GM10248 (cell line): ENCODE measurements at regions not wholly inside any gene's neighbourhood (a gene's known extent, or its start where the extent isn't known, plus 50 kb on each side); places are given as distances from the start of the nearest gene placed in this dataset.

Source experiments
- CTCF ChIA-PET: fragments of 300-600 bp; sonication (Branson Sonifier 250); formaldehyde crosslinking; extraction: SDS; loops from one replicate; lab custom pipeline; 2021; ENCODE audit warnings: antibody characterized with exemption; lab: Yijun Ruan, JAX
- POLR2A ChIA-PET: fragments of 350-650 bp; sonication (Branson Sonifier 250); formaldehyde crosslinking; extraction: SDS; loops from one replicate; lab custom pipeline; 2020; ENCODE audit warnings: antibody characterized with exemption; lab: Yijun Ruan, JAX
- DNase-seq: peaks from one replicate; pipeline ENCODE4 v3.0.0; 2012; ENCODE audit errors: extremely low spot score
- TF ChIP-seq, protein P1 (sequence below): IDR thresholded peaks from 2 replicates; pipeline ENCODE4 v1.5.1; 2012; ENCODE audit warnings: mild to moderate bottlenecking, low read depth; ENCODE audit errors: extremely low read depth, missing control alignments, control extremely low read depth

DNA sequence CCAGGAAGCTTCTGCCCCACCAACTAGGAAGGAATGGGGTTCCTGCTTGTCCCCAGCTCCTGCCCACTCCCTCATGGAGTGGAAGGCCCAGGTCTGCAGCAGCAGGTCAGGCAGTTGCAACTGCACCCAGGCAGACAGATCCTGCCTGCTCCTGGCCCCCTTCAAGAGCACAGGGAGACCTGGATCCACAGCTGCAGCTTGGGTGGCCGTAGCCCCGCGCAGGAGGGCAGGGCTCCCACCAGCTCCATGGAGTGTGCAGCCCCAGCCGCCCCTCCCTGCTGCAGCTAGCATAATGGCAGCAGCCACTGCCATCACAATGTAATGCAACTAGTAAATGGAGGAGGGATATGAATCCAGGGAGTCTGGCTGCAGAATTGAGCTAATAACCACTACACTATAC lies 187.5 kb upstream of the PLET1 start:
- CTCF ChIA-PET, result no interaction called here
- POLR2A ChIA-PET, result no interaction called here
- no peak for DNase-seq
- TF ChIP-seq, protein P1, sequence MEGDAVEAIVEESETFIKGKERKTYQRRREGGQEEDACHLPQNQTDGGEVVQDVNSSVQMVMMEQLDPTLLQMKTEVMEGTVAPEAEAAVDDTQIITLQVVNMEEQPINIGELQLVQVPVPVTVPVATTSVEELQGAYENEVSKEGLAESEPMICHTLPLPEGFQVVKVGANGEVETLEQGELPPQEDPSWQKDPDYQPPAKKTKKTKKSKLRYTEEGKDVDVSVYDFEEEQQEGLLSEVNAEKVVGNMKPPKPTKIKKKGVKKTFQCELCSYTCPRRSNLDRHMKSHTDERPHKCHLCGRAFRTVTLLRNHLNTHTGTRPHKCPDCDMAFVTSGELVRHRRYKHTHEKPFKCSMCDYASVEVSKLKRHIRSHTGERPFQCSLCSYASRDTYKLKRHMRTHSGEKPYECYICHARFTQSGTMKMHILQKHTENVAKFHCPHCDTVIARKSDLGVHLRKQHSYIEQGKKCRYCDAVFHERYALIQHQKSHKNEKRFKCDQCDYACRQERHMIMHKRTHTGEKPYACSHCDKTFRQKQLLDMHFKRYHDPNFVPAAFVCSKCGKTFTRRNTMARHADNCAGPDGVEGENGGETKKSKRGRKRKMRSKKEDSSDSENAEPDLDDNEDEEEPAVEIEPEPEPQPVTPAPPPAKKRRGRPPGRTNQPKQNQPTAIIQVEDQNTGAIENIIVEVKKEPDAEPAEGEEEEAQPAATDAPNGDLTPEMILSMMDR, result no peak

DNA sequence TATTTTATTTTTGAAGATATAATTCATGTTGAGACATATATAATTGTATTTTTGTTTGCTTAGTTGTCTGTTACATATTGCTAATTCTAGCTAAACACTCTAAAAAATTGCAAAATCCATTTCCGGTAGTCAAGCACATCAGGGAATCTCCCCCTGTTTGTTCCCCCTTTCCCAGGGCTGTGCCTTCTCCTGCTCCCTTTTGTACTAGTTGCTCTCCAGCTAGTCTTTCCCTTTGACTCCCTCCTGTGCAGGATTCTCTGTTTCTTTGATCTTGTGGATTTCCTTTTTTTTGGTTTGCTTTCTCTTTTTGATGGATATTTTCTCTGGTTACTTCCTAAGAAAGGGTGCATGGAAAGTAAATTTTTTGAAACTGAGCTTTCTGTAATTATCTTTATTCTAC lies 188.1 kb upstream of the PLET1 start:
- CTCF ChIA-PET, result no interaction called here

DNA sequence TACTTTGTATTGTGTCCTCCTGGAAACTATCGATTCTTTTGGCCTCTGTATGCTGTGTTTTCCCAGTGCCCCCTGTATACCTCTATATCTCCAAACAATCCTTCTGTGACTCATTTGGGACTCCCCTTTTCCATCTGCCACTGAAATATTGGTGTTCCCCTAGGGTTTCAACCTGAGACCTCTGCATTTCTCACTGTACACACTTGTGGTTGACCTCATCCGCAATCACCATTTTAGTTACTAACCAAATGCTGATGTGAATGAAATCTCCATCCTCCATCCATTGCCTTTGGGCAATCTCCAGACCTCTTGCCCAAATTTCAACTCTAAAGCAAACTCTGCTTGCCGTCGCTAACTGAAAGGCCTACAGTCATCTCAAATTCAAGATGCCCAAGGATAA lies 190.6 kb upstream of the PLET1 start:
- DNase-seq, result no peak
- ChIA-PET POLR2A (no interaction called here), CTCF (no interaction called here)
- TF ChIP-seq, protein P1, result no peak

More for the DNA sequence above, 188.1 kb upstream of the PLET1 start:
- DNase-seq, result no peak
- POLR2A ChIA-PET, result no interaction called here
- TF ChIP-seq, protein P1, result no peak

DNA sequence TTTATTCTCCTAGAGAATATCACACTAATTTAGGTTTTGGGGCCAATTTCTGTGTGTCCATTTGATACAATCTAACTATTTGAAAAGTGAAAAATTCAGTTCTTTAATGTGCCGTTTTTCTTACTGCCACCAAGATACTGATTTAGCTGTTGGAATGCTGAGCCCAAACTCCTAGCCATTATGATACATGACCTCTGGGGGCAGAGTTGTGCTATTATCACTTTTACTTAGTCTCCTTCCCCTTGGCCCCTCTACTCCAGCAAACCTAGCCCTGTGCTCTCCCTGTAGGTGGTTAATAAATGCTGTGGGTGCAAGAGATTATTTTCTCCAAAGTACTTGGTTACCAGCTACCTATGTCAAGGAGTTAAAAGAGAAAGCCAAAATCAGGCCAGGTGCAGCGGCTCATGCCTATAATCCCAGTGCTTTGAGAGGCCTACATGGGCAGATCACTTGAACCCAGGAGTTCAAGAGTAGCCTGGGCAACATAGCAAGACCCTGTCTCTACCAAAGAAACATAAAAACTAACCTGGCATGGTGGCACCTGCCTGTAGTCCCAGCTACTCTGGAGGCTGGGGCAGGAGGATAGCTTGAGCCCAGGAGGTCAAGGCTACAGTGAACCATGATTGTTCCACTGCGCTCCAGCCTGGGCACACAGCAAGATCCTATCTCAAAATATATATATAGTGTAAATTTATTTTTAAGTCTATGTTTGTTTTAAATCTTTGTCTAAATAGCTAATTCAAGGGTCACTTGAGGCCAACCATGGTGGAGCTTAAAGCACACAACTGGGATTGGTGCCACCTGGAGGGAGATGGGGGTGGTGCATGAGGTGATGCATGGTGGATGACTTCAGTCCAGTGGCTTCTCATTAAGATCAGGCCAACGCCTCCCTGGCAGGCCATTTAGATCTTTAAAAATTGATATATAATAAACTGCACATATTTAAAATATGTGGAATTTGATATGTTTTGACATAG lies 193.2 kb upstream of the PLET1 start:
- POLR2A ChIA-PET, result no interaction called here
- CTCF ChIA-PET, result interaction anchor here (0.9 to 1.4 kb wide), 7 partner anchors 12 to 263 kb away, joined by 3 to 5 read pairs (median 3); no protein-coding TSS in a partner anchor
- peak; percentile 33 for DNase-seq
- TF ChIP-seq, protein P1, result peak; percentile 22

DNA sequence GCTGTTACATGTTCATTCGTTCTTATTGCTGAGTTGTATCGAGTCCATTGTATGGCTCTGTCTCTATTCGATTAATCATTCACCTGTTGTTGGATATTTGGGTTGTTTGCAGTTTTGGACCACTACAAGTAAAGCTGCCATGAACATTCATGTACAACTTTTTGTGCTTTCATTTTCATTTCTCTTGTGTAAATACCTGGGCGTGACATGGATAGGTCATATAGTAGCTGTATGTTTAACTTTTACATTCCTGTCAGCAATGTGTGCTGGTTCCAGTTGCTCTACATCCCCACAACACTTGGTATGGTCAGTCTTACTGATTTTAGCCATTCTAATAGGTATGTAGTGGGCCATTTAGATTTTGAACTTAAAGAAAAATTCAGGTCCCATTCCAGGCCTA lies 194.2 kb upstream of the PLET1 start:
- POLR2A ChIA-PET, result interaction anchor here (0.6 kb wide), 1 partner anchor 18 kb away, joined by 3 read pairs; no protein-coding TSS in a partner anchor
- CTCF ChIA-PET, result interaction anchor here (0.9 to 1.4 kb wide), 2 partner anchors 29 to 262 kb away, joined by 3 to 5 read pairs; no protein-coding TSS in a partner anchor
- TF ChIP-seq, protein P1, result no peak
- DNase-seq, result no peak

DNA sequence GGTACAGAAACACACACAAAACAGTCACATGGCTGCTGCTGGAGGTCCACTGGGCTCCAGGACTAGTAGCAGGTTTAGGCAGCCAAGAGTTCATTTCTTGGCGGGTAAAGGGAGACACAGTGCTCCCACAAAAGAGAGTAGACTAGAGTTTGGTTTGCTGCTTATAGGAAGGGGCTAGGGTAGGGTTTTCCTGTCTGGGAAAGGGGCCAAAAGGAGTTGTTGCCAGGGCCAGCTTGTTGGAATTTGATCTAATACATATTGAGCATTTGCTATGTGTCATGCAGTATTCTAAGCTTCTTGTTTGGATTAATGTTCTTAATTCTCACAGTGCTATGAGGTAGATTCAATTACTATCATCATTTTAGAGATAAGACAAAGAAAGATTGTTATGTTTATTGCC lies 195.1 kb upstream of the PLET1 start:
- ChIA-PET POLR2A (no interaction called here), CTCF (interaction anchor here (1.2 kb wide), 1 partner anchor 12 kb away, joined by 3 read pairs; no protein-coding TSS in a partner anchor)
- no peak for DNase-seq
- TF ChIP-seq, protein P1, result no peak
